HG02981 (cell line): ENCODE measurements at regions not wholly inside any gene's neighbourhood (a gene's known extent, or its start where the extent isn't known, plus 50 kb on each side); places are given as distances from the start of the nearest gene placed in this dataset.

ENCODE experiments used
- ATAC-seq: cut with Tn5 transposase; IDR thresholded peaks from one replicate; pipeline ENCODE4 v1.9.1; 2021; ENCODE audit warnings: mild to moderate bottlenecking, moderate library complexity; ENCODE audit not compliant: unreplicated experiment

- no peak for ATAC-seq
Observed at GRCh38 chr12:105915997-105916759, 222.6 kb downstream of the NUAK1 start.

GRCh38 chr12:105916760-105917039 is 222.1 kb downstream of the NUAK1 start:
- ATAC-seq = no peak

GRCh38 chr12:105920161-105920684 is 218.5 kb downstream of the NUAK1 start:
- no peak for ATAC-seq

- ATAC-seq = no peak
Observed at GRCh38 chr12:105921055-105921454, 217.7 kb downstream of the NUAK1 start.

GRCh38 chr12:105921872-105922669 is 216.7 kb downstream of the NUAK1 start:
- ATAC-seq = no peak

GRCh38 chr12:105922670-105923102 is 216.1 kb downstream of the NUAK1 start:
- ATAC-seq = no peak

GRCh38 chr12:105924526-105925208 is 214.1 kb downstream of the NUAK1 start:
- no peak for ATAC-seq

GRCh38 chr12:105927564-105927963 is 211.2 kb downstream of the NUAK1 start:
- ATAC-seq = no peak

GRCh38 chr12:105928436-105928835 is 210.3 kb downstream of the NUAK1 start:
- ATAC-seq = no peak

GRCh38 chr12:105929192-105929591 is 209.6 kb downstream of the NUAK1 start:
- ATAC-seq = no peak

GRCh38 chr12:105930557-105931503 is 207.9 kb downstream of the NUAK1 start:
- no peak for ATAC-seq

GRCh38 chr12:105931762-105932570 is 206.8 kb downstream of the NUAK1 start:
- ATAC-seq = no peak

- no peak for ATAC-seq
Observed at GRCh38 chr12:105933671-105934665, 204.8 kb downstream of the NUAK1 start.

GRCh38 chr12:105935106-105935505 is 203.6 kb downstream of the NUAK1 start:
- ATAC-seq = no peak

GRCh38 chr12:105935981-105936380 is 202.8 kb downstream of the NUAK1 start:
- no peak for ATAC-seq

GRCh38 chr12:105936496-105936895 is 202.3 kb downstream of the NUAK1 start:
- ATAC-seq = no peak

GRCh38 chr12:105937009-105937408 is 201.7 kb downstream of the NUAK1 start:
- no peak for ATAC-seq

- no peak for ATAC-seq
Observed at GRCh38 chr12:105939181-105939721, 199.5 kb downstream of the NUAK1 start.
